Stomach (tissue), 8 donors: ENCODE measurements at regions not wholly inside any gene's neighbourhood (a gene's known extent, or its start where the extent isn't known, plus 50 kb on each side); places are given as distances from the start of the nearest gene placed in this dataset.

Source experiments
- DNase-seq, 2 donors: peaks; one replicate each; pipeline versions ENCODE4 v3.0.0 to v3.0.0-alpha.2; 2013 to 2019
- H3K27ac ChIP-seq, 5 donors: fragments of 200-600 bp in 4 of 5; sonication (generic) in 4 of 5; one replicate each; pipeline ENCODE4 v1.5.1; 2013 to 2019; ENCODE audit warnings: mild to moderate bottlenecking in 1 of 5, moderate library complexity in 1 of 5
- H3K27me3 ChIP-seq, 3 donors: fragments of 200-600 bp; sonication (generic); one replicate each; pipeline ENCODE4 v1.5.1; 2017 to 2019; ENCODE audit warnings: mixed run types in 1 of 3
- H3K36me3 ChIP-seq, 4 donors: fragments of 200-600 bp; sonication (generic); 1 replicate in 3 of 4; 2 replicates in 1 of 4; pipeline ENCODE4 v1.5.1; 2016 to 2019
- H3K4me1 ChIP-seq, 4 donors: fragments of 200-600 bp; sonication (generic); one replicate each; pipeline ENCODE4 v1.5.1; 2016 to 2019
- H3K4me3 ChIP-seq, 4 donors: fragments of 200-600 bp; sonication (generic) in 3 of 4; one replicate each; pipeline ENCODE4 v1.5.1; 2016 to 2019; ENCODE audit warnings: mild to moderate bottlenecking in 1 of 4
- H3K9me3 ChIP-seq, 4 donors: fragments of 200-600 bp; sonication (generic); one replicate each; pipeline ENCODE4 v1.5.1; 2016 to 2019
- EP300 ChIP-seq: sonication (generic); formaldehyde crosslinking; IDR thresholded peaks from one replicate; pipeline ENCODE4 v1.6.1; 2017; ENCODE audit warnings: antibody characterized with exemption
- POLR2A ChIP-seq, 4 donors: fragments of 450-650 bp; IDR thresholded peaks; one replicate each; pipeline ENCODE4 v1.6.1; 2016; ENCODE audit warnings: antibody characterized with exemption in 4 of 4, control low read depth in 2 of 4, mild to moderate bottlenecking in 1 of 4, moderate library complexity in 1 of 4
- POLR2AphosphoS5 ChIP-seq, 3 donors: sonication (generic); formaldehyde crosslinking; IDR thresholded peaks; one replicate each; pipeline ENCODE4 v1.6.1; 2016; ENCODE audit warnings: antibody characterized with exemption in 3 of 3
- WGBS, 5 donors: extraction: QIAGEN DNeasy Blood & Tissue Kit in 3 of 5; methylation state at CpG; one replicate each; pipeline versions ENCODE4 v1.1.5 to v1.1.7; 2013 to 2018; 5-methylcytosine and 5-hydroxymethylcytosine counted together
- intact Hi-C: fragments of 100-400 bp; cut with DNase I; formaldehyde crosslinking; loops from one replicate; pipeline ENCODE4 v1.15.1; 2023; ENCODE audit warnings: low total_unique reads
- TF ChIP-seq, protein P1 (sequence below), 7 experiments: fragments of 450-650 bp in 4 of 7; fragments of 200-600 bp in 3 of 7; sonication (generic) in 3 of 7; IDR thresholded peaks; one replicate each; pipeline ENCODE4 v1.5.1; 2016 to 2019; ENCODE audit warnings: antibody characterized with exemption in 7 of 7, control low read depth in 2 of 7, mild to moderate bottlenecking in 1 of 7
- donor health status: healthy with polysubstance abuse.
- donor health status: Bipolar disorder and iron deficiency.
- donor health status: healthy.

DNA sequence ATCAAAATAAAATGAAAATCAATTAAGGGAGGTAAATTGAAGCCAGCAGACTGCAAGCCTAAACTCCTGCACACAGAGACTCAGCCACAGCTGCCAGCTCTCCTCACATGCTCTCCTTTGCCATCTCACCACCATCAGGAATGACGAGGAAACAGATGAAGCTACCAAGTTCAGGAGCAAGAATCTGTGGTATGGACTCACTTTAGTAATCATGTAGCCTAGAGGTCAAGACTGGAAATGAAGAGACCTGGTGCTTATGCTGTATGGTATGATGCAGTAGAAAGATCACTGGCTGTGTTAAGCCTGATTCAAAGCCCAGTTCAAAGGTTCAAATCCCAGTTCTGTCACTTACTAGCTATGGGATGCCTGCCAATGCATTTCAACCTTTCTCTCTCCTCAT, 78.9 kb upstream of the CAMK1G start:
- Histone ChIP-seq H3K36me3 (no peaks in the 10 kb centered on the region), H3K4me1 (no peaks in the 10 kb centered on the region), H3K27ac (no peak overlapping the region), H3K4me3 (no peak overlapping the region), H3K9me3 (peaks cover 0 to 21% (median 12%) of the 10 kb centered on the region in 4 donors), H3K27me3 (no peaks in the 10 kb centered on the region)
- no peak for DNase-seq
- TF ChIP-seq, protein P1, sequence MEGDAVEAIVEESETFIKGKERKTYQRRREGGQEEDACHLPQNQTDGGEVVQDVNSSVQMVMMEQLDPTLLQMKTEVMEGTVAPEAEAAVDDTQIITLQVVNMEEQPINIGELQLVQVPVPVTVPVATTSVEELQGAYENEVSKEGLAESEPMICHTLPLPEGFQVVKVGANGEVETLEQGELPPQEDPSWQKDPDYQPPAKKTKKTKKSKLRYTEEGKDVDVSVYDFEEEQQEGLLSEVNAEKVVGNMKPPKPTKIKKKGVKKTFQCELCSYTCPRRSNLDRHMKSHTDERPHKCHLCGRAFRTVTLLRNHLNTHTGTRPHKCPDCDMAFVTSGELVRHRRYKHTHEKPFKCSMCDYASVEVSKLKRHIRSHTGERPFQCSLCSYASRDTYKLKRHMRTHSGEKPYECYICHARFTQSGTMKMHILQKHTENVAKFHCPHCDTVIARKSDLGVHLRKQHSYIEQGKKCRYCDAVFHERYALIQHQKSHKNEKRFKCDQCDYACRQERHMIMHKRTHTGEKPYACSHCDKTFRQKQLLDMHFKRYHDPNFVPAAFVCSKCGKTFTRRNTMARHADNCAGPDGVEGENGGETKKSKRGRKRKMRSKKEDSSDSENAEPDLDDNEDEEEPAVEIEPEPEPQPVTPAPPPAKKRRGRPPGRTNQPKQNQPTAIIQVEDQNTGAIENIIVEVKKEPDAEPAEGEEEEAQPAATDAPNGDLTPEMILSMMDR (IDR thresholded peaks at IDR 0.05) = no peak
- TF ChIP-seq POLR2A (IDR thresholded peaks at IDR 0.05) = no peak
- TF ChIP-seq POLR2AphosphoS5 (IDR thresholded peaks at IDR 0.05) = no peak
- no peak for TF ChIP-seq EP300
- 44 to 81% (median 68%) methylated on average over 1 of the region's 1 CpG for WGBS, 5 donors
- intact Hi-C loops = no loop called here

DNA sequence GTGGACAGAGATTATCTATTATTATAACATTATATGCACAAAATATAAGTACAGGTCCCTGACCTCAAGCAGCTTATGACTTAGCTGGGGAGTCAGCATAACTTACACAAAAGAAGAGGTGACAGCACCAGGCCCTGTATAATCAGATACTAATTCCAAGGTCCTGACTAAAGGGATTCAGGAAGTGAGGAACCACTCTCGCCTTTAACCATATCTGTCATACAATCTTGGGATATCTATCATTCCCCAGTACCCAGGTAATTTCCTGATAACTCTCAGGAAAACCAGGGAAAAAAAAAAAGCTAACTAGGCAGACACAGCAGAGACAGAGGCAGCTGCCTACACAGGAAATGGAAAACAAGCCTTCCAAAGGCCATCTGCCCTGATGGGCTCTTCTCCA, 78.5 kb upstream of the CAMK1G start:
- Histone ChIP-seq H3K27me3 (no peaks in the 10 kb centered on the region), H3K4me1 (no peaks in the 10 kb centered on the region), H3K4me3 (no peak overlapping the region), H3K9me3 (peaks cover 0 to 21% (median 12%) of the 10 kb centered on the region in 4 donors), H3K36me3 (no peaks in the 10 kb centered on the region), H3K27ac (no peak overlapping the region)
- DNase-seq = no peak
- 68 to 85% (median 78%) methylated on average over 1 of the region's 1 CpG for WGBS, 5 donors
- TF ChIP-seq POLR2AphosphoS5 (IDR thresholded peaks at IDR 0.05) = no peak
- TF ChIP-seq POLR2A (IDR thresholded peaks at IDR 0.05) = no peak
- no peak for TF ChIP-seq EP300
- TF ChIP-seq, protein P1 (IDR thresholded peaks at IDR 0.05) = no peak
- intact Hi-C loops = no loop called here

DNA sequence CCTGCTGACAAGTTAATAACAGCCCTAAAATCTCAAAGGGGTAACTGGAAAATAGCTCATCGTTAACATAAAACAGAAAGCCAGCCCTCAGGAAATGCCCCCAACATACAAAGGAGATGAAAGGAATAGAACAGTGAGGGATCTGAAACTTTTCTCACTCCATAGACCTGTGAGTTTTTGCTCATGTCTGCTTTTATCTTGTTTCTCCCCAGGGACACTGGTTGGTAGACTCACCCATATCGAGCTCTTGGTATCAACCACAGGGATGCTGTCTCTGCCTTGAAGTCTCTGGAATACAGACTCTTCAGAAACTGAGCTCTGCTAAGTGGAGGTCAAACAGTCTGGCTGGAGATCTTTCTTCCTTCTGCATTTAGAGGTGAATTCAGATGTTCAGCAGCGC, 77.4 kb upstream of the CAMK1G start:
- DNase-seq = no peak
- intact Hi-C loops = no loop called here
- Histone ChIP-seq H3K9me3 (peaks cover 0 to 14% (median 10%) of the 10 kb centered on the region in 4 donors), H3K27me3 (no peaks in the 10 kb centered on the region), H3K4me1 (no peaks in the 10 kb centered on the region), H3K36me3 (no peaks in the 10 kb centered on the region), H3K4me3 (no peak overlapping the region), H3K27ac (no peak overlapping the region)
- TF ChIP-seq POLR2A (IDR thresholded peaks at IDR 0.05) = no peak
- TF ChIP-seq POLR2AphosphoS5 (IDR thresholded peaks at IDR 0.05) = no peak
- TF ChIP-seq, protein P1 (IDR thresholded peaks at IDR 0.05) = no peak
- no peak for TF ChIP-seq EP300
- WGBS, 5 donors = 76 to 92% (median 87%) methylated on average over 3 of the region's 3 CpGs

DNA sequence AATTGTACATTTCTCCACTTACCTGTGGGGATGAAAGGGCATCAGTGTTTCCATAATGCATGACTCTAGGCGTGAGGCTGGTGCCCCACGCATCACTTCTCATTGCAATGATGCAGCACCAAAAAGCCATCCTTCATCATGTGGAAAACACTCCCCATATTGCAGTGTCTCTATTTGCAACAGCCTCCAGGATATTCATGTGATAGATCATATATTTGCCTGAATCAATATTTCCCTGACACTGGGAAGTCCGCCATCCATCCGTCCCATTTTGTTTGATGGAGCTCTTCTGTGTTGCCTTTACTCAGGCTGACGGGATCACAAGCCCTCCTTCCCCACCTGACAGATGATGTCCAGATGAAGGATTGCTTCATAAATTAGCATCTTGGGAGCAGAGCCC, 74.5 kb upstream of the CAMK1G start:
- H3K4me3 ChIP-seq = no peak overlapping the region
- H3K27me3 ChIP-seq = no peaks in the 10 kb centered on the region
- no peaks in the 10 kb centered on the region for H3K36me3 ChIP-seq
- 88 to 92% (median 91%) methylated on average over 5 of the region's 5 CpGs for WGBS, 5 donors
- TF ChIP-seq POLR2AphosphoS5 (IDR thresholded peaks at IDR 0.05) (no peak), EP300 (no peak), POLR2A (IDR thresholded peaks at IDR 0.05) (no peak)
- TF ChIP-seq, protein P1 (IDR thresholded peaks at IDR 0.05) = no peak
- intact Hi-C loops = no loop called here
- no peak for DNase-seq
- no peaks in the 10 kb centered on the region for H3K4me1 ChIP-seq
- H3K9me3 ChIP-seq = peaks cover 0 to 4% (median 0%) of the 10 kb centered on the region in 4 donors
- H3K27ac ChIP-seq = no peak overlapping the region
